ENCODE measurements at regions not wholly inside any gene's neighbourhood (a gene's known extent, or its start where the extent isn't known, plus 50 kb on each side); places are given as distances from the start of the nearest gene placed in this dataset.
"Not testable (repeated sequence)": the region's sequence is repeated elsewhere in the genome, so short reads cannot be mapped to it uniquely, and the experiment has no call there.

DNA sequence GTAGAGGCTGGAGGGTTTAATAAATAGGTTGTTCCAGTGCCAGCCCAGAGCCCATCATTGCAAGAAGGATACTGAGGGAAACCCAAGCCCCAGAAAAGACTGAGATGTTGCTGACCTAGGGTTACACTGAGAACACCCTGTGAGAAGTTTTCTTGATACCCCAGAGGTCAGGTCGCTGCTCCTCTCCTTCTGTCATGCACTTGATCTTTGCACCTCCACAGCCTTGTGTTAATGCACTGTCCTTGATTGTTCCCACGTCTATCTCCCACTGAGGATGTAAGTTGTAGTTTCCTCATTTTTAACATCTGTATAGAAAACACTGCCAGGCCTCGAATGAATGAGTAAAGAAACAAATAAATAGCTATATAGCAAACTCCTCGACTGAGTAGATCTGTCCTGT, 195.3 kb upstream of the AHR start:
- Histone ChIP-seq H3K27ac (ENCODE audit: low read depth) (no peak overlapping the region), H3K4me3 (ENCODE audit: low read depth, low read length) (no peak overlapping the region), H3K36me3 (ENCODE audit: insufficient read depth) (no peaks in the 10 kb centered on the region), H3K4me1 (ENCODE audit: insufficient read depth) (no peaks in the 10 kb centered on the region)
- 51% methylated on average over 4 of the region's 4 CpGs for WGBS
- DNase-seq (ENCODE audit: extremely low spot score) = no peak

DNA sequence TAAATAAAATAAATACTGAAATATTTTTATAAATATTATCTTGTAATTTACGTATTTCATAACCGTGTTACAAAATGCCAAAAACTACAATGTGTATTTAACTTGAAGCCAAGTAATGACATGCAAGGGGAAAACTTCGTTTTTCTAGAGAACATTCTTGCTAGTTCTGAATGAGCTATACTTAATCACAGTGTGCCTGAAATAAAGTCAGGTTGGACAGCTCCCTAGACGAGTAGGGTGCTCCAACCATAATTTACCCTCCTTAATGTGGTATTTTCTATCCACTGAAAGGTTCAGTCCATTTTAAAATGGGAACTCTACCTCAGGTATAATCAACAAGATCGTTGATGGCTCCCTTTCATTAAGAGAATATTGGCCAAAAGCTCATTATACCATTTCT, 194.5 kb upstream of the AHR start:
- H3K36me3 ChIP-seq (ENCODE audit: insufficient read depth) = no peaks in the 10 kb centered on the region
- DNase-seq (ENCODE audit: extremely low spot score) = no peak
- H3K4me1 ChIP-seq (ENCODE audit: insufficient read depth) = no peaks in the 10 kb centered on the region
- 59% methylated on average over 5 of the region's 5 CpGs for WGBS
- H3K27ac ChIP-seq (ENCODE audit: low read depth) = no peak overlapping the region
- H3K4me3 ChIP-seq (ENCODE audit: low read depth, low read length) = no peak overlapping the region

- Histone ChIP-seq H3K36me3 (ENCODE audit: insufficient read depth) (no peaks in the 10 kb centered on the region), H3K4me1 (ENCODE audit: insufficient read depth) (no peaks in the 10 kb centered on the region), H3K4me3 (ENCODE audit: low read depth, low read length) (no peak overlapping the region), H3K27ac (ENCODE audit: low read depth) (no peak overlapping the region)
- 84% methylated on average over 3 of the region's 3 CpGs for WGBS
- no peak for DNase-seq (ENCODE audit: extremely low spot score)
These were observed 194.0 kb upstream of the AHR start for GRCh38 chr7:17104419-17104818.

DNA sequence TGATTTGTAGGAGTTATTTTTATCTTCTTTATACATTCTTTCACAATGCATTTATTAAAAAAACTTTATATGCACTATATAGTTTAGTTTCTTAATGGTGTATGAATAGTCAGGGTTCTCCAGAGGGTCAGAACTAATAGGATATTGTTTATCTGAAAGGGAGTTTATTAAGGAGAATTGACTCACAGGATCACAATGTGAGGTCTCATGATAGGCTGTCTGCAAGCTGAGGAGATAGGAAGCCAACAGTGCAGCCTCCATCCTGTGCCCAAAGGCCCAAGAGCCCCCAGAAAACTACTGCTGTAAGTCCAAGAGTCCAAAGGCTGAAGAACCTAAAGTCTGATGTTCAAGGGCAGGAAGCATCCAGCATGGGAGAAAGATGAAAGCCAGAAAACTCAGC, 192.8 kb upstream of the AHR start:
- Histone ChIP-seq H3K4me3 (ENCODE audit: low read depth, low read length) (no peak overlapping the region), H3K27ac (ENCODE audit: low read depth) (no peak overlapping the region), H3K36me3 (ENCODE audit: insufficient read depth) (no peaks in the 10 kb centered on the region), H3K4me1 (ENCODE audit: insufficient read depth) (no peaks in the 10 kb centered on the region)
- no peak for DNase-seq (ENCODE audit: extremely low spot score)

DNA sequence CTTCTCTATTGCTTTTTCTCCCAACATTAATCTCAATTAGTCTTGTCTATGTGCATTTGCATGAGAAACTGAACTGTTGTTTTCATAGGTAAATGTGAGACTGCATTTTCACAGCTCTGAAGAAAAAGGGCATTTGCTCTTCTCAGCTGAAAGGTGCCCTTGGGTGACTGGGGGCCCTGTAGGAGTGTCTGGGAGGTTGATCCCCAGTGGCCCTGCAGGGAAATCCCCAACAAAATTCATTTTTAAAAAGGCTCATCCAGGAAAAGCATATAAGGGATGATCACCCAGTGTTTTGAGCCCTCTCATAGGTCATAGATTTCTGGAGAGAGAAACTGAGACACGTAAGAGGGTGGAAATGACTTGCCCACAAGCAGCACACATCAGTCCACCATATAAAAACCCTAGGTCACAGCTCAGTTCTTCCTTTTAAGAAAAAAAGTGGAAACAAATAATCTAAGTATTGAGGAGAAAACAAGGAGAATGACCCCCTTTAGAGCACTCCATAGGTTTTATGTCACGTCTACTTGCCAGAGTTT, 190.3 kb upstream of the AHR start:
- Histone ChIP-seq H3K4me3 (ENCODE audit: low read depth, low read length) (no peak overlapping the region), H3K36me3 (ENCODE audit: insufficient read depth) (no peaks in the 10 kb centered on the region), H3K4me1 (ENCODE audit: insufficient read depth) (no peaks in the 10 kb centered on the region), H3K27ac (ENCODE audit: low read depth) (no peak overlapping the region)
- WGBS = 97% methylated on average over 2 of the region's 2 CpGs
- DNase-seq (ENCODE audit: extremely low spot score) = no peak

- DNase-seq (ENCODE audit: extremely low spot score) = no peak
- no peaks in the 10 kb centered on the region for H3K36me3 ChIP-seq (ENCODE audit: insufficient read depth)
- no peak overlapping the region for H3K4me3 ChIP-seq (ENCODE audit: low read depth, low read length)
- WGBS = 36% methylated on average over 2 of the region's 2 CpGs
- no peaks in the 10 kb centered on the region for H3K4me1 ChIP-seq (ENCODE audit: insufficient read depth)
- no peak overlapping the region for H3K27ac ChIP-seq (ENCODE audit: low read depth)
These were observed 189.4 kb upstream of the AHR start for GRCh38 chr7:17109020-17109419.

- not testable (repeated sequence) for H3K27ac ChIP-seq (ENCODE audit: low read depth); H3K4me1 ChIP-seq (ENCODE audit: insufficient read depth); DNase-seq (ENCODE audit: extremely low spot score); H3K36me3 ChIP-seq (ENCODE audit: insufficient read depth); H3K4me3 ChIP-seq (ENCODE audit: low read depth, low read length)
- WGBS = 97% methylated on average over 2 of the region's 2 CpGs
These were observed 184.7 kb upstream of the AHR start for GRCh38 chr7:17113770-17114169.

- DNase-seq (ENCODE audit: extremely low spot score) = no peak
These were observed 180.0 kb upstream of the AHR start for GRCh38 chr7:17118412-17118811.

DNA sequence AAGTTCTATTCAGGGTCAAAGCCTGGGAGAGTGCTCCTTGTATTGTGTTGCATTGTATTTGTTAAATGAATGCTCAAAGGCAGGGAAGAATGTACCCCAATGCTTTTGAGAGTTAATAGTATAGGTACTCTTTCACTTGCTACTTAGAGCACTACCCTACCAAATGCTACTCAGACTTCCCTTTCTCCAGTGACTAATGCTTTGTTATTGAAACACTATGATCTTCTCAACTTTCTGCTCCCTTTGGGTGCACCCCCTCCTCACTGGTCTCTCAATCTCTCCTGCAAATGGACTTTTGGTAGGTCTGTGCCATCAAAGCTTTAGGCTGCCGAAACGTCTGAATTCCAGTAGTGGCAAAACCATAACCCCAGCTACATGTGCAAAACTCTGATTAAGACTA, 177.7 kb upstream of the AHR start:
- no peak overlapping the region for H3K4me3 ChIP-seq (ENCODE audit: low read depth, low read length)
- DNase-seq (ENCODE audit: extremely low spot score) = no peak
- H3K27ac ChIP-seq (ENCODE audit: low read depth) = no peak overlapping the region
- H3K36me3 ChIP-seq (ENCODE audit: insufficient read depth) = no peaks in the 10 kb centered on the region
- no peaks in the 10 kb centered on the region for H3K4me1 ChIP-seq (ENCODE audit: insufficient read depth)
- WGBS = 94% methylated on average over 2 of the region's 2 CpGs

More at GRCh38 chr7:17118412-17118811, 180.0 kb upstream of the AHR start:
- no peak overlapping the region for H3K27ac ChIP-seq (ENCODE audit: low read depth)
- no peaks in the 10 kb centered on the region for H3K4me1 ChIP-seq (ENCODE audit: insufficient read depth)
- H3K4me3 ChIP-seq (ENCODE audit: low read depth, low read length) = no peak overlapping the region
- H3K36me3 ChIP-seq (ENCODE audit: insufficient read depth) = no peaks in the 10 kb centered on the region
- WGBS = 90% methylated on average over 3 of the region's 3 CpGs

DNA sequence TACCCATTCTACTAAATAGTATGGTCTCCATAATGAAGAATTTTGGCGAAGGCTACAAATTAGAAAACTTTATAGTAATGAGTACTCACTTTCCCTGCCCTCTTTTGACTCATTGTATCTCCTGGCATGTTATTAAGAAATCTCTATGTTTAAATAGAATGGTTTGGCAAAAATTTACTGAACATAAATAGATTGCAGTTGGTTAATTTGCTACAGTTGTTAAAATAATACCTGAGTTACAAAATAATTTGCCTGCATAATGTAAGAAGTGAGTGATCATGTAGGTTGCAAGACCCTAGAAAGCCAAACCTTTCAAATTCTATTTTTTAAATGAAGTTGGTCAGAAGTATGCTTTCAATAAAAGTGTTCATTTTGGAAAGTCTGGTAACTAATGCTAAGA, 176.8 kb upstream of the AHR start:
- no peak overlapping the region for H3K27ac ChIP-seq (ENCODE audit: low read depth)
- DNase-seq (ENCODE audit: extremely low spot score) = no peak
- no peaks in the 10 kb centered on the region for H3K36me3 ChIP-seq (ENCODE audit: insufficient read depth)
- no peaks in the 10 kb centered on the region for H3K4me1 ChIP-seq (ENCODE audit: insufficient read depth)
- H3K4me3 ChIP-seq (ENCODE audit: low read depth, low read length) = no peak overlapping the region
- 96% methylated on average over 1 of the region's 1 CpG for WGBS

GRCh38 chr7:17123020-17123419, 175.4 kb upstream of the AHR start:
- Histone ChIP-seq H3K4me3 (ENCODE audit: low read depth, low read length) (no peak overlapping the region), H3K4me1 (ENCODE audit: insufficient read depth) (no peaks in the 10 kb centered on the region), H3K36me3 (ENCODE audit: insufficient read depth) (no peaks in the 10 kb centered on the region), H3K27ac (ENCODE audit: low read depth) (no peak overlapping the region)
- 78% methylated on average over 4 of the region's 4 CpGs for WGBS
- no peak for DNase-seq (ENCODE audit: extremely low spot score)

- H3K4me3 ChIP-seq (ENCODE audit: low read depth, low read length) = no peak overlapping the region
- no peaks in the 10 kb centered on the region for H3K4me1 ChIP-seq (ENCODE audit: insufficient read depth)
- WGBS = 88% methylated on average over 3 of the region's 3 CpGs
- no peak for DNase-seq (ENCODE audit: extremely low spot score)
- H3K27ac ChIP-seq (ENCODE audit: low read depth) = no peak overlapping the region
- no peaks in the 10 kb centered on the region for H3K36me3 ChIP-seq (ENCODE audit: insufficient read depth)
These were observed 171.8 kb upstream of the AHR start for GRCh38 chr7:17126413-17127268.

DNA sequence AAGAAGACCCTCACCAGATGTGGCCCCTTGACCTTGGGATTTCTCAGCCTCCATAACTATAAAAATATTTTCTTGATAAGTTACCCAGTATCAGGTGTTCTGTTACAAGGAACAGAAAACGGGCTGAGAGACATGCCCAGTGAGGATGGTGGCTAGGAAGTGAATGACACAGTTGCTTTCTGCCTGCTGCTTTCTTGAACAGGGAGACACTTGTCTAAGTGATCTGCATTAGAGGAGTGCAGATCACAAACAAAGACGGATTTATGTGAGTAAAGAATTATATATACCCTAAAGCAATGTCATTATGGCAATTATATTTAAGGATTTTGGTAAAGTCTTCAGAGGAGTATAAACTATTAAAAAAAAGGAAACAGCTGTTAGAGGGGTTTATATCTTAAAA, 169.2 kb upstream of the AHR start:
- 89% methylated on average over 2 of the region's 2 CpGs for WGBS
- Histone ChIP-seq H3K36me3 (ENCODE audit: insufficient read depth) (no peaks in the 10 kb centered on the region), H3K4me1 (ENCODE audit: insufficient read depth) (no peaks in the 10 kb centered on the region), H3K4me3 (ENCODE audit: low read depth, low read length) (no peak overlapping the region), H3K27ac (ENCODE audit: low read depth) (no peak overlapping the region)
- DNase-seq (ENCODE audit: extremely low spot score) = no peak

DNA sequence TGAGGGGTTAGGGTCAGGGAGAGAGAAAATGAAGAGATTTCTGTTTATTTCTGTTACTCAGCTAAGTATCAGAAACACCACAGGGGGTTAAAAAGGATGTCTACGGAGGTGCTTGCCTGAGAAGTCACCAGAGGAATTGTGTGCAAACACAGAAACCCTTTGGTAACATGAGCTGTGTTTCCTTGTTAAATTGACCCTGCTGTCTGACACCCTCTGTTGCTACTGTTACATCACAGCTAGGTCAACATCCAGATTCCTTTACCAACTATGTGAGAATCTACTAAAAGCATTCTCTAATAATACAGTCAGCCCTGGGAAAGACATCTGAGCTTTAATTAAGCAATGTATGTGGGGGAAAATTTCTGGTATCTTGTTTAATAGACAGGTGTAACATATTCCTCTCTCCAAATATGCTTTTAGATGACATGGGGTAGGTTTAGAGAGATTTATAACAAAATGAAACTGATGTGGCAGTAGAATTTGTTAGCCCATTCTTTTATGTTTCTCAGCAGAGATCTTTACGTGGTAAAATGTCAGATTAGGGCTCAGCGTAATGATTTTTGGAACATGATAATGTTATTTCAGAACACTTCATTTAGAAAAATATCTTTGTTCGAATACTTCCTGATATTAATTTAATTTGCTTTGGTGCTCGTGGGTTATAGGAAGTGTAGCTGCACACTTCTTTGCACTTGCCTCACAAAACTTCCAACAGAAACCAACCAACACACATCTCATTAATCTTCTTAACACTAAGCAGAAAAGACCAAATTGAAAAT, 168.0 kb upstream of the AHR start:
- peak overlapping the region; percentile 9 for H3K4me3 ChIP-seq (ENCODE audit: low read depth, low read length)
- H3K4me1 ChIP-seq (ENCODE audit: insufficient read depth) = no peaks in the 10 kb centered on the region
- 35% methylated on average over 5 of the region's 5 CpGs for WGBS
- peak; percentile 28 for DNase-seq (ENCODE audit: extremely low spot score)
- no peak overlapping the region for H3K27ac ChIP-seq (ENCODE audit: low read depth)
- H3K36me3 ChIP-seq (ENCODE audit: insufficient read depth) = no peaks in the 10 kb centered on the region
